ENCODE measurements at regions not wholly inside any gene's neighbourhood (a gene's known extent, or its start where the extent isn't known, plus 50 kb on each side); places are given as distances from the start of the nearest gene placed in this dataset.

GRCh38 chr18:69349912-69350597 lies 50.6 kb upstream of the DOK6 start:
- no peak for DNase-seq

All from NCI-H1092 treated with DMSO at 0.1 percent for 48 hours (cell line).